Liver (tissue), 3 donors: ENCODE measurements at regions not wholly inside any gene's neighbourhood (a gene's known extent, or its start where the extent isn't known, plus 50 kb on each side); places are given as distances from the start of the nearest gene placed in this dataset.

ENCODE experiments used
- EGR1 ChIP-seq, 2 donors: IDR thresholded peaks; 2 replicates each; pipeline ENCODE4 v1.6.1; 2016 to 2018; ENCODE audit warnings: antibody characterized with exemption in 2 of 2, low read depth in 2 of 2
- FOXA1 ChIP-seq: IDR thresholded peaks from 2 replicates; pipeline ENCODE4 v1.6.1; 2016; ENCODE audit warnings: antibody characterized with exemption
- HNF4A ChIP-seq, 2 donors: conservative IDR thresholded peaks; 2 replicates each; pipeline ENCODE4 v1.6.1; 2016; ENCODE audit warnings: antibody characterized with exemption in 2 of 2, mild to moderate bottlenecking in 2 of 2
- JUND ChIP-seq, 2 donors: IDR thresholded peaks; 2 replicates each; pipeline ENCODE4 v1.6.1; 2016; ENCODE audit warnings: antibody characterized with exemption in 2 of 2
- RAD21 ChIP-seq, 2 donors: IDR thresholded peaks; 2 replicates each; pipeline ENCODE4 v1.6.1; 2016; ENCODE audit warnings: antibody characterized with exemption in 2 of 2, mild to moderate bottlenecking in 2 of 2
- RXRA ChIP-seq, 2 donors: IDR thresholded peaks; 2 replicates each; pipeline ENCODE4 v1.6.1; 2017 to 2018; ENCODE audit warnings: antibody characterized with exemption in 2 of 2, mild to moderate bottlenecking in 1 of 2
- TAF1 ChIP-seq: conservative IDR thresholded peaks from 2 replicates; pipeline ENCODE4 v1.6.1; 2016; ENCODE audit warnings: antibody characterized with exemption, mild to moderate bottlenecking
- YY1 ChIP-seq: IDR thresholded peaks from 2 replicates; pipeline ENCODE4 v1.6.1; 2016; ENCODE audit warnings: antibody characterized with exemption, mild to moderate bottlenecking
- TF ChIP-seq, protein P1 (sequence below): fragments of 150-350 bp; IDR thresholded peaks from 2 replicates; pipeline ENCODE4 v1.5.1; 2017; ENCODE audit warnings: improper control_type of control experiment, low read depth, low read length; ENCODE audit not compliant: missing input control
- donor health status: healthy.
- donor health status: healthy.

DNA sequence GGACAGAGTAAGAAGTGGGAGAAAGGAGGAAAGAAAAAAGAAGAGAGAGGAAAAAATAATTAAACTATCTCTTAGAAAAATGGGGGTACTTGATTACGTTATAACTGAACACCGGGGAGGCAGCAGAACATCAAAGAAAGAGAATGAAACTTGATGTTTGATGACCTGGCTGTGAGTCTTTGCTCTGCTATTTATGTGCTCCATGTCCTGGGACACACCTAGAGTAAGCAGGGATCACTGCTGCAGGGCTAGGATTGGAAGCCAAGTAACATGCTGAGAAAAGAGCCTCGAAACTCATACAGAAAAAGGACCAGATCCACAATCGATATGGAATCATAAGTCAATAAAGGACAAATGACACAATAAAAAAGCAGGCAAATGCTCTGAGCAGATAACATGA, 56.7 kb upstream of the COL13A1 start:
- TF ChIP-seq, protein P1, sequence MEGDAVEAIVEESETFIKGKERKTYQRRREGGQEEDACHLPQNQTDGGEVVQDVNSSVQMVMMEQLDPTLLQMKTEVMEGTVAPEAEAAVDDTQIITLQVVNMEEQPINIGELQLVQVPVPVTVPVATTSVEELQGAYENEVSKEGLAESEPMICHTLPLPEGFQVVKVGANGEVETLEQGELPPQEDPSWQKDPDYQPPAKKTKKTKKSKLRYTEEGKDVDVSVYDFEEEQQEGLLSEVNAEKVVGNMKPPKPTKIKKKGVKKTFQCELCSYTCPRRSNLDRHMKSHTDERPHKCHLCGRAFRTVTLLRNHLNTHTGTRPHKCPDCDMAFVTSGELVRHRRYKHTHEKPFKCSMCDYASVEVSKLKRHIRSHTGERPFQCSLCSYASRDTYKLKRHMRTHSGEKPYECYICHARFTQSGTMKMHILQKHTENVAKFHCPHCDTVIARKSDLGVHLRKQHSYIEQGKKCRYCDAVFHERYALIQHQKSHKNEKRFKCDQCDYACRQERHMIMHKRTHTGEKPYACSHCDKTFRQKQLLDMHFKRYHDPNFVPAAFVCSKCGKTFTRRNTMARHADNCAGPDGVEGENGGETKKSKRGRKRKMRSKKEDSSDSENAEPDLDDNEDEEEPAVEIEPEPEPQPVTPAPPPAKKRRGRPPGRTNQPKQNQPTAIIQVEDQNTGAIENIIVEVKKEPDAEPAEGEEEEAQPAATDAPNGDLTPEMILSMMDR, result no peak
- no peak for TF ChIP-seq JUND (IDR thresholded peaks at IDR 0.05)
- no peak for TF ChIP-seq RXRA (IDR thresholded peaks at IDR 0.05)
- no peak for TF ChIP-seq TAF1
- no peak for TF ChIP-seq YY1
- no peak for TF ChIP-seq RAD21 (IDR thresholded peaks at IDR 0.05)
- no peak for TF ChIP-seq EGR1 (IDR thresholded peaks at IDR 0.05; ENCODE audit: low read depth in 2 of 2)
- no peak for TF ChIP-seq FOXA1
- no peak for TF ChIP-seq HNF4A (conservative IDR thresholded peaks at IDR 0.05)
